ENCODE measurements at regions not wholly inside any gene's neighbourhood (a gene's known extent, or its start where the extent isn't known, plus 50 kb on each side); places are given as distances from the start of the nearest gene placed in this dataset.

DNA sequence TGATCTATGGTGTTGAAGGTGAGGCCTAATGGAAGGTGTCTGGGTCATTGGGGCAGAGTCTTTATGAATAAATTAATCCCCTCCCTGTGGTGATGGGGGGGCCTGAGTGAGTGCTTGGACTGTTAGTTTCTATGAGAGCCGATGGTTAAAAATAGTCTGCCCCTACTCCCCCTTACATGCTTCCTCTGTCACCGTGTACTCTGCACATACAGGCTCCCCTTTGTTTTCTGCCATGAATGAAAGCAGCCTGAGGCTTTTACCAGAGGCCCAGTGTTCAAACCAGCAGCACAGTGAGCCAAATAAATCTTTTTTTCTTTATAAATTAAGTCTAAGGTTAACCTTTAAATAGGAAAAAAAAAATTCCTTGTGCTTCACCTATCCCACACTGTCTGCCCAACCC, 657.0 kb downstream of the AMY1C start:
- DNase-seq (ENCODE audit: low read depth, low spot score), result no peak
- intact Hi-C loops (cut with micrococcal nuclease; ENCODE audit: unreplicated experiment), result no loop called here
- in situ Hi-C loops (cut with MboI), result no loop called here
- TF ChIP-seq, protein P1, sequence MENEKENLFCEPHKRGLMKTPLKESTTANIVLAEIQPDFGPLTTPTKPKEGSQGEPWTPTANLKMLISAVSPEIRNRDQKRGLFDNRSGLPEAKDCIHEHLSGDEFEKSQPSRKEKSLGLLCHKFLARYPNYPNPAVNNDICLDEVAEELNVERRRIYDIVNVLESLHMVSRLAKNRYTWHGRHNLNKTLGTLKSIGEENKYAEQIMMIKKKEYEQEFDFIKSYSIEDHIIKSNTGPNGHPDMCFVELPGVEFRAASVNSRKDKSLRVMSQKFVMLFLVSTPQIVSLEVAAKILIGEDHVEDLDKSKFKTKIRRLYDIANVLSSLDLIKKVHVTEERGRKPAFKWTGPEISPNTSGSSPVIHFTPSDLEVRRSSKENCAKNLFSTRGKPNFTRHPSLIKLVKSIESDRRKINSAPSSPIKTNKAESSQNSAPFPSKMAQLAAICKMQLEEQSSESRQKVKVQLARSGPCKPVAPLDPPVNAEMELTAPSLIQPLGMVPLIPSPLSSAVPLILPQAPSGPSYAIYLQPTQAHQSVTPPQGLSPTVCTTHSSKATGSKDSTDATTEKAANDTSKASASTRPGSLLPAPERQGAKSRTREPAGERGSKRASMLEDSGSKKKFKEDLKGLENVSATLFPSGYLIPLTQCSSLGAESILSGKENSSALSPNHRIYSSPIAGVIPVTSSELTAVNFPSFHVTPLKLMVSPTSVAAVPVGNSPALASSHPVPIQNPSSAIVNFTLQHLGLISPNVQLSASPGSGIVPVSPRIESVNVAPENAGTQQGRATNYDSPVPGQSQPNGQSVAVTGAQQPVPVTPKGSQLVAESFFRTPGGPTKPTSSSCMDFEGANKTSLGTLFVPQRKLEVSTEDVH (IDR thresholded peaks at IDR 0.05; ENCODE audit: low read depth, partially characterized antibody), result no peak
- TF ChIP-seq SP1 (IDR thresholded peaks at IDR 0.05; ENCODE audit: low read depth, low read length), result no peak
- TF ChIP-seq, protein P2, sequence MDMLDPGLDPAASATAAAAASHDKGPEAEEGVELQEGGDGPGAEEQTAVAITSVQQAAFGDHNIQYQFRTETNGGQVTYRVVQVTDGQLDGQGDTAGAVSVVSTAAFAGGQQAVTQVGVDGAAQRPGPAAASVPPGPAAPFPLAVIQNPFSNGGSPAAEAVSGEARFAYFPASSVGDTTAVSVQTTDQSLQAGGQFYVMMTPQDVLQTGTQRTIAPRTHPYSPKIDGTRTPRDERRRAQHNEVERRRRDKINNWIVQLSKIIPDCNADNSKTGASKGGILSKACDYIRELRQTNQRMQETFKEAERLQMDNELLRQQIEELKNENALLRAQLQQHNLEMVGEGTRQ (IDR thresholded peaks at IDR 0.05; ENCODE audit: borderline replicate concordance, low read depth, low read length), result no peak
- no peaks in the 10 kb centered on the region for H3K27me3 ChIP-seq (replicated peaks in 1 of 2; ENCODE audit: control insufficient read depth in 2 of 2, insufficient read depth in 2 of 2, low read length in 1 of 2)
- H3K4me3 ChIP-seq, result no peak overlapping the region
- CTCF ChIA-PET, result no interaction called here
- RAD21 ChIA-PET (ENCODE audit: unreplicated experiment), result no interaction called here
- BruUV-seq (replicated peaks), result no TSS peak
- ATAC-seq, result no peak
- H3K27ac ChIP-seq (ENCODE audit: control insufficient read depth, insufficient read depth), result no peak overlapping the region
- no peak overlapping the region for H3K9ac ChIP-seq (ENCODE audit: control insufficient read depth, insufficient read depth, low read length)
- H3K4me2 ChIP-seq (ENCODE audit: control insufficient read depth, insufficient read depth), result no peak overlapping the region
- no peaks in the 10 kb centered on the region for H4K20me1 ChIP-seq (ENCODE audit: control insufficient read depth, insufficient read depth)
- no peak for FAIRE-seq
- no peaks in the 10 kb centered on the region for H3K36me3 ChIP-seq (ENCODE audit: control insufficient read depth in 2 of 2, insufficient read depth in 2 of 2, low read length in 1 of 2)
- SMC1A ChIA-PET (ENCODE audit: uncharacterized antibody, unreplicated experiment), result interaction anchor here (1.0 to 1.1 kb wide), 2 partner anchors 9 to 17 kb away, joined by 3 read pairs; no protein-coding TSS in a partner anchor
- no peaks in the 10 kb centered on the region for H3K9me3 ChIP-seq (replicated peaks; ENCODE audit: control insufficient read depth, insufficient read depth, low read length)
- POLR2A ChIA-PET, result no interaction called here
- no peaks in the 10 kb centered on the region for H3K4me1 ChIP-seq (ENCODE audit: control insufficient read depth, insufficient read depth, low read length)
- no peak overlapping the region for H2AFZ ChIP-seq (ENCODE audit: control insufficient read depth, low read depth, low read length)
- no peaks in the 10 kb centered on the region for H3K79me2 ChIP-seq (ENCODE audit: control insufficient read depth, insufficient read depth, low read length)
- WGBS (ENCODE audit: insufficient coverage, insufficient replicate concordance, low lambda C conversion rate, missing lambda C conversion rate), result 35% methylated on average over 2 of the region's 2 CpGs

DNA sequence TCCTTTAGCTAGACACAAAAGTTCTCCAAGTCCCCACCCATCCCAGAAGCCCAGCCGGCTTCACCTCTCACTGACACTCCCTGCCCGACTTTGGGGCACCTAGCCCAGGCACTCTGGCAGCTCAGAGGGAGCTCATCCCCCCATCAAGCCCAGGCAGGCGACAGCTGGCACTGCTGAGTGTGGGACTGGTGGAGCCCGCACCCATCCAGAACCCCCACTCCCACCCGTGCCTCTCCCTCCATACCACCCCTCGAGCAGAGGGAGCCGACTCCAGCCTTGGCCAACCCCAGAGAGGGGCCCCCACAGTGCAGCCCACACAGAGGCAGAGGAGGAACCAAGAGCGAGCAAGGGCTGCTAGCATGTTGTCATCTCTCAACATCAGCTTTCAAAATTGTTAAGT, 658.6 kb downstream of the AMY1C start:
- SMC1A ChIA-PET (ENCODE audit: uncharacterized antibody, unreplicated experiment), result no interaction called here
- no peak overlapping the region for H2AFZ ChIP-seq (ENCODE audit: control insufficient read depth, low read depth, low read length)
- H3K9me3 ChIP-seq (replicated peaks; ENCODE audit: control insufficient read depth, insufficient read depth, low read length), result no peaks in the 10 kb centered on the region
- H3K36me3 ChIP-seq (ENCODE audit: control insufficient read depth in 2 of 2, insufficient read depth in 2 of 2, low read length in 1 of 2), result no peaks in the 10 kb centered on the region
- no peak for ATAC-seq
- CTCF ChIA-PET, result no interaction called here
- H3K9ac ChIP-seq (ENCODE audit: control insufficient read depth, insufficient read depth, low read length), result no peak overlapping the region
- no peaks in the 10 kb centered on the region for H3K79me2 ChIP-seq (ENCODE audit: control insufficient read depth, insufficient read depth, low read length)
- no peaks in the 10 kb centered on the region for H3K27me3 ChIP-seq (replicated peaks in 1 of 2; ENCODE audit: control insufficient read depth in 2 of 2, insufficient read depth in 2 of 2, low read length in 1 of 2)
- POLR2A ChIA-PET, result no interaction called here
- no peaks in the 10 kb centered on the region for H3K4me1 ChIP-seq (ENCODE audit: control insufficient read depth, insufficient read depth, low read length)
- no peak overlapping the region for H3K27ac ChIP-seq (ENCODE audit: control insufficient read depth, insufficient read depth)
- no peaks in the 10 kb centered on the region for H4K20me1 ChIP-seq (ENCODE audit: control insufficient read depth, insufficient read depth)
- no peak overlapping the region for H3K4me2 ChIP-seq (ENCODE audit: control insufficient read depth, insufficient read depth)
- no peak overlapping the region for H3K4me3 ChIP-seq
- no peak for DNase-seq (ENCODE audit: low read depth, low spot score)
- WGBS (ENCODE audit: insufficient coverage, insufficient replicate concordance, low lambda C conversion rate, missing lambda C conversion rate), result 35% methylated on average over 8 of the region's 8 CpGs
- intact Hi-C loops (cut with micrococcal nuclease; ENCODE audit: unreplicated experiment) (no loop called here), in situ Hi-C loops (cut with MboI) (no loop called here)
- FAIRE-seq, result no peak
- BruUV-seq (replicated peaks), result no TSS peak
- RAD21 ChIA-PET (ENCODE audit: unreplicated experiment), result no interaction called here
- no peak for TF ChIP-seq NR2C1 (IDR thresholded peaks at IDR 0.05)
- TF ChIP-seq, protein P3, sequence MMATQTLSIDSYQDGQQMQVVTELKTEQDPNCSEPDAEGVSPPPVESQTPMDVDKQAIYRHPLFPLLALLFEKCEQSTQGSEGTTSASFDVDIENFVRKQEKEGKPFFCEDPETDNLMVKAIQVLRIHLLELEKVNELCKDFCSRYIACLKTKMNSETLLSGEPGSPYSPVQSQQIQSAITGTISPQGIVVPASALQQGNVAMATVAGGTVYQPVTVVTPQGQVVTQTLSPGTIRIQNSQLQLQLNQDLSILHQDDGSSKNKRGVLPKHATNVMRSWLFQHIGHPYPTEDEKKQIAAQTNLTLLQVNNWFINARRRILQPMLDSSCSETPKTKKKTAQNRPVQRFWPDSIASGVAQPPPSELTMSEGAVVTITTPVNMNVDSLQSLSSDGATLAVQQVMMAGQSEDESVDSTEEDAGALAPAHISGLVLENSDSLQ (IDR thresholded peaks at IDR 0.05), result no peak
- TF ChIP-seq, protein P4, sequence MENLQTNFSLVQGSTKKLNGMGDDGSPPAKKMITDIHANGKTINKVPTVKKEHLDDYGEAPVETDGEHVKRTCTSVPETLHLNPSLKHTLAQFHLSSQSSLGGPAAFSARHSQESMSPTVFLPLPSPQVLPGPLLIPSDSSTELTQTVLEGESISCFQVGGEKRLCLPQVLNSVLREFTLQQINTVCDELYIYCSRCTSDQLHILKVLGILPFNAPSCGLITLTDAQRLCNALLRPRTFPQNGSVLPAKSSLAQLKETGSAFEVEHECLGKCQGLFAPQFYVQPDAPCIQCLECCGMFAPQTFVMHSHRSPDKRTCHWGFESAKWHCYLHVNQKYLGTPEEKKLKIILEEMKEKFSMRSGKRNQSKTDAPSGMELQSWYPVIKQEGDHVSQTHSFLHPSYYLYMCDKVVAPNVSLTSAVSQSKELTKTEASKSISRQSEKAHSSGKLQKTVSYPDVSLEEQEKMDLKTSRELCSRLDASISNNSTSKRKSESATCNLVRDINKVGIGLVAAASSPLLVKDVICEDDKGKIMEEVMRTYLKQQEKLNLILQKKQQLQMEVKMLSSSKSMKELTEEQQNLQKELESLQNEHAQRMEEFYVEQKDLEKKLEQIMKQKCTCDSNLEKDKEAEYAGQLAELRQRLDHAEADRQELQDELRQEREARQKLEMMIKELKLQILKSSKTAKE (IDR thresholded peaks at IDR 0.05; ENCODE audit: low read depth, poor library complexity, severe bottlenecking), result no peak
- TF ChIP-seq, protein P5, sequence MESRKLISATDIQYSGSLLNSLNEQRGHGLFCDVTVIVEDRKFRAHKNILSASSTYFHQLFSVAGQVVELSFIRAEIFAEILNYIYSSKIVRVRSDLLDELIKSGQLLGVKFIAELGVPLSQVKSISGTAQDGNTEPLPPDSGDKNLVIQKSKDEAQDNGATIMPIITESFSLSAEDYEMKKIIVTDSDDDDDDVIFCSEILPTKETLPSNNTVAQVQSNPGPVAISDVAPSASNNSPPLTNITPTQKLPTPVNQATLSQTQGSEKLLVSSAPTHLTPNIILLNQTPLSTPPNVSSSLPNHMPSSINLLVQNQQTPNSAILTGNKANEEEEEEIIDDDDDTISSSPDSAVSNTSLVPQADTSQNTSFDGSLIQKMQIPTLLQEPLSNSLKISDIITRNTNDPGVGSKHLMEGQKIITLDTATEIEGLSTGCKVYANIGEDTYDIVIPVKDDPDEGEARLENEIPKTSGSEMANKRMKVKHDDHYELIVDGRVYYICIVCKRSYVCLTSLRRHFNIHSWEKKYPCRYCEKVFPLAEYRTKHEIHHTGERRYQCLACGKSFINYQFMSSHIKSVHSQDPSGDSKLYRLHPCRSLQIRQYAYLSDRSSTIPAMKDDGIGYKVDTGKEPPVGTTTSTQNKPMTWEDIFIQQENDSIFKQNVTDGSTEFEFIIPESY (IDR thresholded peaks at IDR 0.05), result no peak
- no peak for TF ChIP-seq BHLHE40 (IDR thresholded peaks at IDR 0.05; ENCODE audit: borderline replicate concordance in 1 of 2, low read depth in 2 of 2, low read length in 1 of 2)

Measured in GM12878 (cell line).